Activated naive CD4-positive, alpha-beta T cell treated with anti-CD3 and anti-CD28 coated beads, Interleukin-2, amount 50 U/mL, for 16 hours (primary cell): ENCODE measurements at regions not wholly inside any gene's neighbourhood (a gene's known extent, or its start where the extent isn't known, plus 50 kb on each side); places are given as distances from the start of the nearest gene placed in this dataset.

Experiments used
- DNase-seq: peaks from one replicate; pipeline ENCODE4 v3.0.0-alpha.2; 2020

DNA sequence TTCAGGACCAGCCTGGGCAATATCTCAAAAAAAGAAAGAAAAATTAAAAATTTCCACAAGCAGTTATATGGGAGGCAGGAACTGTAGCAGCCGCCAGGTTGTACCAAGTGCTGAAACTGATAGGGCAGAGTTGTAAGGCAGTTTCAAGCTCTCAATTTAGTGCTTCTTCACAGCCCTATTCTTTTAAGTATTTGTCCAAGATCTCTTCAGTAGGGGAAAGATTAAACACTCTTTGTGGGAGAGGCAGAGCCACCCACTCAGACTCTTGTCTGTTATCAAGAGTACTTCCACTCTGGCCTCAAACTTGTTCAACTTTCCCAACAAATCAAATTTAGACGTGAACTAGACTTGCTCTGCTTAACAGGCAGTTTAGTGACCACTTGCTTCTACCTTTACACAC lies 228.7 kb downstream of the REEP3 start:
- DNase-seq: no peak

DNA sequence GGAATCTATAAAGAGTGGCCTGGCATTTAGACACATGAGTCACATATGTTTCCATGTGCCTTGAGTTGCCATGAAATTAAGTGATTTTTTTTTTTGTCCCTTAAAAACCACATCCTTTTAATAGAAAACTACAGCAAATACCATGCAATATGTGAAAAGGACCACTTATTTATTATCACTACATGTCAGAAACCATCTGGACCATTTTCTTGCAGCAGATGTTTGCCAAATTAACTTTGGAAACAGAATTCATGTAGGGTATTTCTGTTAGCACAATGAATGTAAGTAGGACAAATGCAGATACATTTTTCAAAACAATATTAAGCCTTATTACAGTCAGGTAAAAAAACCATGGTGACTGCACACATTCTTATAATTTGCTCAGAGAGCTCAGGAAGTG lies 230.6 kb downstream of the REEP3 start:
- no peak for DNase-seq

DNA sequence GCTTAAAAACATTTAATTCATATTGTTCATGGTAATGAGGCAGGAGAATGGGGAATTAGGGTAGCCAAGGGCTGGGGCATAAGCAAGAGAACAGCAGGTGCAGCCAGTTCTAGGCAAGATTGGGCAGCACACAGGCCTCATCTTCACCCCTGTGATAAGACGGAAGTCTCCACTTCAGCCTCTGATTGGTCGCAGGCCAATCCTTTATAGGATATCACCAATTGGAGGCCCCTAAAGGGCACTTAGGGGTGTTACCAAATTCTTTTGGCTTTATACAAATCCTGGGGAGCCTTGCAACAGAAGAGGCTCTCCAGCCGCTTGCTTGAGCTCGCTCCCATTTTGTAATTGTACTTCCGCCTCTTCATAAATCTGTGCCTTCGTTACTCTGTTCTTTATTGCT lies 231.1 kb downstream of the REEP3 start:
- no peak for DNase-seq

DNA sequence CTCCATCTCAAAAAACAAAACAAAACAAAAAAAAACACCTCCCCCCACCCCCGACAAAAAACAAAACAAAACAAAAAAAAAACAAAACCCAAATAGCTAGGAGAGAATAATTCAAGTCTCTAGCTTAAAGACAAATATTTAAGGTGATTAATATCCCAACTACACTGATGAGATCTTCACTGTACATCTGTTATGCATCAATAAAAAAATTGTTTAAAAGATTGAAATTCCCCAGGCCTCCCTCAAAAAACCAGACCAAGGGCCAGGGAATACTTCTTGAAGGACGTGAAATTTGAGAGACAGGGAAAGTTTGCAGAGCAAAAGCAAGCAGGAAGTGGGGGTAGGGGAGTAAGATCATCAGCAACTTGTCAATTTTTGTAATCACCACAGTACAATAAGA lies 232.6 kb downstream of the REEP3 start:
- DNase-seq: no peak

DNA sequence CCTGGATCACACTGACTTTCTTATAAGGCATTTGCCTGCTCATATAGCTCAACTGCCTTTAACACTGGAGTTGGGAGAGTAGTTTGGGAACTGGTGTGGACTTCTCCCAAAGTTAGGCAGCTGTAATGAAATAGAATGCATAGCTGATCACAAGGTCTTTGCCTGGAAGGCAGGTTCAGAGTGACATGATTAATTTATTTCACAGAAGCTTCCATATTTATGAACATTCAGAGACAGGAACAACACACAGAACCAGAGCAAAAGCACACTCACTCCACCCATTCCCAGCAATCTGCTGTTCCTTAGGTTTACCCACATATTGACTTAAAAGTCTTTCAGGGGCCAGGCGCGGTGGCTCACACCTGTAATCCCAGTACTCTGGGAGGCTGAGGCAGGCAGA lies 234.2 kb downstream of the REEP3 start:
- DNase-seq: no peak

DNA sequence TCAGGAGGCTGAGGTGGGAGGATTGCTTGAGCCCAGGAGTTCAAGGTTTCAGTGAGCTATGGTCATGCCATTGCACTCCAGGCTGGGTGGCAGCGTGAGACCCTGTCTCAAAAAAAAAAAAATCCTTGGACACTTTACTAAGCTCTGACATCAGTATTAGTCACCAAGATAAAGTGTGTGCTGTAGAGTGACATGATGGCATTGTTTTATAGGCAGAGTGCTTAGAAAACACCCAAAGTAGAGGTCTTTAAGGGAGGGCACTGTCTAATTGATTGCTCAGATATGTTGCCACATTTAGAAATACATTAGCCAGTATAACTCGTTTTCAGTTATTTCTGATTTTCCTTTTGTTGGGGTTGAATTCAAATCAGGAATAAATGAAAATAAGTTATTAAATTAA lies 235.9 kb downstream of the REEP3 start:
- DNase-seq: no peak

DNA sequence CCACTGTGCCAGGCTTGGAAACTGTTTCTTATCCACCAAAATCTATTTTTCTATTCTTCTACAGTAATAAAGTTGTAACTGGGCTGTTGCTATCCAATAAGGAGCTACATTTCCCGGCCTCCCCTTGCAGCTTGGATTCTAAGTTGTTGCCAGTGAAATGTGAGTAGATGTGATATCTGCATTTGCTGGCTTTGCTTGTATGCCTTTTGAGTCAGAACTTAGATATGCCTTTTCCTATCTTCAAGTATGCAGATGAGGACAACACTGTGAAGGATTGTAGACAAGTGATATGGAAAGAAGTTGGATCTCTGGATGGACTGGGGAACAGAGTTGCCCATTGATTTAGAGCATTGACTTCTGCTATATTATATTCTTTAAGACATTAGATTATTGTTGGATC lies 236.9 kb downstream of the REEP3 start:
- no peak for DNase-seq

DNA sequence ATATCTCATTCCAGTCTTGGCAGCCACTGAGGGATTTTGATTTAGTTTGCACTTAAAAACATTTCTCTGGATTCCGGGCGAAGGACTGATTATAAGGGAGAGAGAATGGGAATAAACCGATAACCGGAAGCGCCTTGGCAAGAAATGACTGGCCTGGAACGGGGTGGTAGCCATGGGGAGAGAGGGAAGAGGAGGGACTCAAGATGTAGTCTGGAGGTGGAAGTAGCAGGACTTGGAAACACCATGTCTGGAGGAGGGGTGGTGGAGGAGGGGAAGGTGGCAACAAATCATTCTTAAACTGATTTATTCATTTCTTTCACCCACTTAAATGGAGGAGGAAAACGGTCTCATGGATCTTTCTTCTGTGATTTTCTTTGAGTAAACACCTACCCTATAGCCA lies 238.1 kb downstream of the REEP3 start:
- no peak for DNase-seq

DNA sequence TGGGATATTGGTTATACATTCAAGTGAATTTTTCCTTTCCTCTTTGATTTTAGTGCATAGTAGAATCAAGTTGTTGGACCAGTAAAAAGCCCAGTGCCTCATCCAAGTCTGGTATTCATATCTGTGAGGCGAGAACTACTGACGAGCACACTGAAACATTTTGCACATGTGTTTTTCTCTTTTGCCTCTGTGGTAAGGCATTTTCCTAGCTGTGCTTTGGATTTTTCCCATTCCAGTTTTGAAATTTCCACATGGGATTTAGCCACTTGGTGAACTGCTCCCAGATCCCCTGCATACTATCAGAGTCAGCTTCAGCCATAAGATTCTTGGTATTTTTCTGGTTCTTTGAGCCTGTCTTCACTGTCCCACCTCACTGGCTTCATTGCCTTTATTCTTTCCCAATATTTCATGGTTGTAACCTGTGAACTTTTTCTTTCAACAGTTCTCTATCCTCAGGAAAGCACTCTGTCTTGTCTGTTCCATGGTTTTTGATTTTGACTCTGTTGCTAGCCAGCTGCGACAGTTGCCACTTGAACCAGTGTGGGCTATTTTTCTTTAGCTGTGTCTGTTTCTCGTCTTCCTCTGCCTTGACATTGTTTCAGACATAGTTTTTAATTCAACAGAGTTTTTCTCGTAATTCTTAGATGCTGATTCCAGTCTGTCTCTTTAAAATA lies 239.0 kb downstream of the REEP3 start:
- DNase-seq: no peak

DNA sequence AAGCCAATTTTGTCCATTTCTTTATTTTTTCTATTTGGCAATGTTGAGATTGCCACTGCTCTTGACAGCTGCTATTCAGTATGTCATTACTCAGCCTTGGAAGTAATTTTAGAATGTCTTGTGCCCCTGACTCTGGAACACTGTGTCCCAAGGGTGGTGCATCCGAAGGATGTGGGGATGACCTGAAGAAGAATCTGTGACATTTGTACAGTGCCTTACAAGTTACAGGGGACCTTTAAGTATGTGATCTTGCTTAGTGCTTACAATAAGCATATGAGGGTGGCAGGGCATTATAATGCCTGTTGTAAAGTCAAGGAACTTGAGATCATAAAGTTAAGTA lies 239.5 kb downstream of the REEP3 start:
- DNase-seq: no peak

DNA sequence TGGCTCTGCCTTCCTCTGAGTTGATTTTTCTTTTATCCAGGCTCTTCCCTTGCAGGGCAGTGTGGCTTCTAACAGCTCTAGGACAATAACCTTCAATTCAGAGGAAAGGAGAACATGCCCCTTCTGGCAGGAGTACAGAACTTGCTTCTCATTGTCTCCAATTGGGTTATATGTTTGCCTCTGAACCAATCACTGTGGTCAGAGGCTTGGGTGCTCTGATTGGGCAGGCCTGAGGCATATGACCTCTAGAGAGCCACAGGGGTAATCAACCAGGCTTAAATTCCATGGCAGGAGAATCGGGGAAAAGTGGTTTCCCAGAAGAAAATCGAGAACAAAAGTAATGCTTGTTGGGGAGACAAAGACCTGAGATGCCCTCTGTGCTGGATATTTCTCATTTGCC lies 240.0 kb downstream of the REEP3 start:
- no peak for DNase-seq

DNA sequence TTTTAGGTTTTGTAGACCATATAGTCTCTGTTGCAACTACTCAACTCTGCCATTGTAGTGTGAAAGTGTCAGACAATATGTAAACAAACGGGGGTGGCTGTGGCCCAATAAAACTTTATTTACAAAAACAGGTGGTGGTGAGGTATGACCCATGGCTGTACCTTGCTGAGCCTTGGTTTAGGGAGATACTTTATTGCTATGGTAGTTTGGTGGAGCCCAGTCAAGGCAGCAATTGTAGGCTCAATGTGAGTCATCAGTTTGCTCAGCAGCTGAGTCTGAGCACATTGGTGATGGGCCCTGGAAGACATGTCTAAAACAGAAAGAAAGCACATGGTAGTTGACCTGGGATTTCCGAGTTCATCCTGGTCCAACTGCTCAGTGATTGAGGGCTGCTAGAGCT lies 242.5 kb downstream of the REEP3 start:
- no peak for DNase-seq

DNA sequence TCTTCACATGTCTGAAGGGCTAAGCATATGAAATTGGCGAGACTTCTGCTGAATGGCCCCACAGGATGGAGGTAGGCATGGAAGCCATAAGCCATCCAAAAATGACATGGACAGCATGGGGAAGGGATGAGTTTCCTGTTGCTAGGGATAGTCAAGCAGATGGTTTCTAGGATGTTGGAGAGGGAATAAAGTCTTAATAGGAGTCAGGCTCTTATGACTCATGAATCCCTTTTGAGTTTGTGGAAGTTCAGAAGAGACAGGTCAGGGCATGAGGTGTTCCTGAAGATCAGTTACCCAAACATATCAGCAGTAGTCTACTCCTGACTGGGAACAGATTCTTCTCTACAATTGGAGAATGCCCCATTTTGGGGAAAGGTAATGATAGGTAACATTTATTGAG lies 243.9 kb downstream of the REEP3 start:
- no peak for DNase-seq

DNA sequence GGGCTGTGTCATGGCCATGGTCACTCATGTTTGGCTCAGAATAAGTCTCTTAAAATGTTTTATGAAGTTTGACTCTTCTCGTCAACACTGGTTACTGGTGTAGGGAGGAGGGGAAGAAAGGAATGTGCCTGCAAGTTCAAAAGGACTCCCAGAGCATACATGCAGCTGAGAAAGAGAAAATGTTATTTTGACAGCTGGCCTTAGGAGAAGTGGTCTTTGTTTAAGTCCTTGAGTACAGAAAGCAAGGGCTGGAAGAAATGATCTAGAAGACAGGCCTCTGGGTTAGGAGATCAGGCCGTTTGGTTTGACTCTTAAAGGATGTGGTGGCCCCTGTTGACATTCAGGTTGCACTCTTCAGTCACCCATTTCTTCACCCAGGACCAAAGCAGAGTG lies 245.5 kb downstream of the REEP3 start:
- DNase-seq: no peak

DNA sequence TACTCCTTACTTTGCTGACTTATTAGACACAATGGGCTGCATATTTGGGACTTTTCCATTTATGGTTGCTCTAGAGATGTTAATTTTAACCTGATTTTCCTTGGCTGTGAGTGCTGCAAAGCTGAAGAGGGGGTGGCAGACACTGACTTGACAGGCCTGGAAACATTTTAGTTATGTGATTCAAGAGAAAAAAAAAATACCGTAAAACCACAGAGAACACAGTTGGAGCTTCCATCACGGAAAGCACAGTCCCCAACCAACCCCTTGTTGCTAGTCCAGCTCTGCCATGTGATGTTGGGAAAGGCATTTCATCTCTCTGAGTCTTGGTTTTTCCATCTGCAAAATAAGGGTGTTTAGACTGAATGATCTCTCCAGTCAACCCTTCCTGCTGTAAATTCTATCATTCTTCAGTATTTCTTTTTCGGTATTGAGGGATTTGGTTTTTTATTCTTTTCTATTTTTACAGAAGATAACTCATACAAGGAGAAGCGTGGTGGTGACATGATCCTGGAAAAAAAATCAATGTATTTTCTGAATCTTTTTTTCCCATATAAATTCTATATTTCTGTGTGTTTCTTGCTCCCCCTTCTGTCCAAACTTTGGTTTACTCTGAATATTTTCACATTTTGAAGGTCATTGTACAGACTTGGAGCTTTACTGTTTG lies 246.1 kb downstream of the REEP3 start:
- DNase-seq: no peak

DNA sequence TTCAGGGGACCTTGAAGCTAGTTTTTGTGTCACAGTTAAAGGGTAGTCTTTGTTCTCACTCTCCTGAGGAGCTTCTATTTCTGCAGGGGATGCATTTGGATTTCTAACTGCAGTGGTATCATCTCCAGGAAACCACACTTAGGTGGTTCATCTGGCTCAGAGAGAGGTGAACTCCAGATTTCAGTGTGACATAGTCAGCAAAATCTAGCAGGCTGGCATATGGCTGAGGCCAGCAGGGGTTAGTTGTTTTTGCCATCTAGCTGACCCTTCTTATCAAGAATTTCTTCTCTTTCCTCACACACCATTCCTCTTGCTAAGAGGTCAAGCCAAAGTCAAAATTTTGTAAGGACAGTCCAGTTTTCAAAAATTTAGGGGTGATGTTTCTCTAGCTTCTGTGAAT lies 248.2 kb downstream of the REEP3 start:
- no peak for DNase-seq

DNA sequence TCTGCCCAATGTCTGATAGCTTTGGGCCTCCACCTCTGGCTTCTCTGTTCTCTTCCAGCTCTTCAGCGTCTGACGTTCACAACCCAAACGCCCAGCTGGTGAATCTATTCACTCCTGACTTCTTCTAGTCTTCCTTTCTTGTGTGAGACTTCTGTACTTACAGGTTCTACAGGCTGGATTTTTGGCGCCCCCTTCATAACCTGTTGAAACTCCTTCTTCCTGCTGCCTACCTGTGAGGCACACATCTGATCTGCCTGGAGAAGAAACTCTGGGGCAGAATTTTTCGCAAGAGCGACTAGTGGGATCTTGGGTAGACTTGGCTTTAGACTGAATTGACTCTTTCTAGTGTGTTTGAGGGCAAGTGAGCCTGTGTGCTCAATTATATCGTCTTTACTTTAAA lies 249.3 kb downstream of the REEP3 start:
- no peak for DNase-seq

DNA sequence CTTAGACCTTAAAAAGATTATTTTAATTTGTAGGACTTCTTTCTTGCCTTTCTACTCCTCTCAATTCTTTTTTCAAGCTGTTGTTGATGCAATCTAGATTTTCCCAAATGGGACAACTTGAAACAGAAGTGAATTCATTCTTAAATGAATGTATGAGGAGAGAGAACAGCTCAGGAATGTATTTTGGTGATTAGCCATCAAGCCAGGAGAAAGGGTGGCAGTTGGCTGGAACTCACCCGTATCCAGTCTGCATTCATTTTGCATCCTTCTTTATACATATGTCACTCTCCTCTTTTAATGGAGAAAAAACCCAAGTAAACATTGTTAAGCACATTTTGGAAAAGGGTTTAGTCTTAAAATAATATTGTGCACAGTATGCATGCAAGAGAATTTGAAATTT lies 251.3 kb downstream of the REEP3 start:
- no peak for DNase-seq

DNA sequence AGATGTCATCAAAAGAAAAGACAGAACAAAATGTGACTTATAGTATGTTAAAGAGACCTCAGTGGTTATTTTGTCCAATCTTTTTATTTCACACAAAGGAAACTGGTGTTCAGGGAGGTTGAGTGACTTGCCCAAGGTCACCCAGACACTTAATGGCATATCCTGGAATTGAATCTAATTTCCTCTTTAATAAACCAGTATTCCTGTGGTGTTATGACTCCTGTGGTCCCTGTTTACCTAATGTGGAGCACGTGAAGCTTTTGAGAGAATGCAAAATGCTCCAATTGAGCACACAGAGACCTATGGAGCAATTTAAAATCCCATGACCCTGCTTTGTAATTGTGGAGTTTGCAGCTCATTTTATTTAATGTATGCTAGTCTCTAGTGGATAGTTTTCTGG lies 251.9 kb downstream of the REEP3 start:
- no peak for DNase-seq

DNA sequence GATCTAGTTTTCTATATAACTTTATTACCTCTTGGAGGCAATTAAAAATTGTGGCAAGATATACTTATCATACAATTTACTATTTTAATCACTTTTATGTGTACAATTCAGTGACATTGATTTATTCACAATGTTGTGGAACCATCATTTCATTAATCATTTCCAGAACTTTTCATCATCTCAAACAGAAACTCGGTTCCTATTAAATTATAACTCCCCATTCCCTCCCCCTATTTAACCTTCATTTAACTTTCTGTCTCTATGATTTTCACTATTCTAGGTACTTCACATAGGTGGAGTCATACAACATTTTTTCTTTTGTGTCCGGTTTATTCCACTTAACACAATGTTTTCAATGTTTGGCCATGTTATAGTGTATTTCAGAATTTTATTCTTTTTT lies 252.8 kb downstream of the REEP3 start:
- DNase-seq: no peak

DNA sequence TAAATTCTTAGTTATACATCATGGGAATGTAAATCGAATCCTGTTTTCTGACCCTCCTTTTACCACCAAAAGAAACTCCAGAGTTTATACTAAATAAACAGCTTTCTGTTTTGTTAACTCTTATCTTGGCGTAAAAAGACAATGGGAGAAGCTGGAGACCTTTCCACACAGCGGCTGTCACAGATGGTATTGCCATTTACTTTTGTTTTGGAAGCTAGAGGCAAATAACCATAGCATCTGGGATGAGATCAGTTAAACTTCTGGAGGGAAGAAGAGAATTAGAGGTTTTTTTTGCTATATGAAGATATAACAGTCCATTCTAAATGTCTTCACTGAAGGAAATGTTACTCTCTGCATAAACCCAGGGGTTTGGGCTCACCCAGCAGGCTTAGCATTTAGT lies 258.9 kb downstream of the REEP3 start:
- no peak for DNase-seq

DNA sequence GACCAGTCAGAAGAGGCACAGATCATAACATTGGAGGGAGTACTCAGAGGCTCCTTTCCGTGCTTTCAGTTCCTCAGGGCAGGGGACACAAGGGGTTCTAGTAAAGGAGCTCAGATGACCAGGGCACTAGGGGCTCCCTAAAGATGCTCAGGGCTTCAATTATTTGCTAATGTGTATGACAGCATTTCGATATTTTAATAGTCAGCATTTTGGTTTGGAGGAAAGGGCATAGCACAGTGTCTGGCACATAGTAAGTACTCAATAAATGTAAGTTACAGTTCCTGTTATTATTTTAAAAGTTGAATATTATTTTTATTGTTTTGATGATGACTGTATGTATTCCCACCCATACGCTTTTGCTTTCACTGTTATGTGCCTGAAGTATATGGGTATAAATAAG lies 260.0 kb downstream of the REEP3 start:
- no peak for DNase-seq

DNA sequence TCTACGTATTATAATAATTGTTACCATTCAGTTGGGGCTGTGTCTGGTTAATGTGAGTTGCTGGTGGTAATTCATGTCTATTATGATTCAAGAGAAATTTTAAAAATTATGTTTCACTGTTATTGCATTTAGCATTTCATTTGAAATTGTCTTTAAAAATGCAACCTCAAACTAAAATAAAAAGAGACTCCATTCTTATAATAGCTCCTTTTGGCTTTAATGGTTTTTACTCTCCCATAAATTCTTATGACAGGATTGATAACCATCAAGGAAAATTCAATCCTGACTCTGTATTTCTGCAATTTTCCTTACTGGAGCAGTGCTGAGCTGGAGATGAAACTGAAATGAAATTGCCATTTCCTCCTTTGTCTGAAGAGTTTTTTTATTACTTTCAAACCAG lies 262.7 kb downstream of the REEP3 start:
- DNase-seq: no peak

DNA sequence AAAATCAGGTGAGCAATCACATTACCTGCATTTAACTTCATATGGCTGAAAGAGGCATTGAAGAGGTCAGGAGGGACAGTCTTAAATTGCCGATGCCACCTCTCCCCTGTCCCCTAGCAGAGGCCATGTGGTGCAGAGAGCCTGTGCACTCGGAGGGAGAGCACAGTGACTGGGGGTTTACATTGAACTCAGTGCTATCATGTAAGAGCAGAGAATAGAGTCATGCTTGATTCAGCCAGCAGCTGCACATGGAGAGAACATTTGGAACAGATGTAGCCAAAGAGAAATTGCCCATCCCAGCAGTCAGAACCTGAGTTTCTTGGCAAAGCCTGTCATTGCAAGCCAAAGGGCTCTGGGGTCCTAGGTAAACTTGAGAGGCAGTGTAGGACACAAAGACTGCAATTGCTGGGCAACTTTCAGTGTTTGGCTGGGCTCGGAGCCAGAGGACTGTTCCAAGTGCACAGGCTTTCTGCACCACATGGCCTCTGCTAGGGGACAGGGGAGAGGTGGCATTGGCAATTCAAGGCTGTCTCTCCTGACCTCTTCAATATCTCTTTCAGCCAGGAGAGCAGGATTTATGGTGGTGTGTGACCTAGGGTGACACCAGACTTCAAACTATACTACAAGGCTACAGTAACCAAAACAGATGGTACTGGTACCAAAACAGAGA lies 267.1 kb downstream of the REEP3 start:
- DNase-seq: no peak
